WI38 (cell line): ENCODE measurements at regions not wholly inside any gene's neighbourhood (a gene's known extent, or its start where the extent isn't known, plus 50 kb on each side); places are given as distances from the start of the nearest gene placed in this dataset.
"Not testable (repeated sequence)": the region's sequence is repeated elsewhere in the genome, so short reads cannot be mapped to it uniquely, and the experiment has no call there.

Source experiments
- H3K4me3 ChIP-seq: 2 replicates; pipeline ENCODE4 v1.5.1; 2011; ENCODE audit warnings: low read depth, mild to moderate bottlenecking, control low read depth, low read length
- TF ChIP-seq, protein P1 (sequence below): IDR thresholded peaks from 2 replicates; pipeline ENCODE4 v1.5.1; 2012; ENCODE audit warnings: low read depth, mild to moderate bottlenecking, control low read depth, low read length

DNA sequence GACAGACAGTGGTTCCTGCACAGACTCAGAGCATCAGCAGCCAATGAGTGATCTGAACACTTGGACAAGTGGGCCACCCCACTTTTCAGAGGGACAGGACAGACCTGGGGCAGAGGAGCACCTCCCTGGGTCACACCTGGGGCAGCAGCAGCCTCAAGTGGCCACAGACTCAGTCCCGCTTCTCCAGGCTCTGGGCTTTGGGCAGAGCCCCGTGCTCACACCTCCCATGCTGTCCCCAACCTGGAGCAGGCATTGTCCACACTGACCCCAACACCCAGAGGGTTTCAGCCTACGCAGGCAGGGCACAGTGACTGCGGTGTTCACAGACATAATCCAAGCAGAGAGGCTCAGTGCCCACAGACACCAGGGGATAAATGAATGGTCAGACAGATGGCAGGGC is 135.5 kb upstream of the SFSWAP start:
- H3K4me3 ChIP-seq, result no peak overlapping the region
- TF ChIP-seq, protein P1, sequence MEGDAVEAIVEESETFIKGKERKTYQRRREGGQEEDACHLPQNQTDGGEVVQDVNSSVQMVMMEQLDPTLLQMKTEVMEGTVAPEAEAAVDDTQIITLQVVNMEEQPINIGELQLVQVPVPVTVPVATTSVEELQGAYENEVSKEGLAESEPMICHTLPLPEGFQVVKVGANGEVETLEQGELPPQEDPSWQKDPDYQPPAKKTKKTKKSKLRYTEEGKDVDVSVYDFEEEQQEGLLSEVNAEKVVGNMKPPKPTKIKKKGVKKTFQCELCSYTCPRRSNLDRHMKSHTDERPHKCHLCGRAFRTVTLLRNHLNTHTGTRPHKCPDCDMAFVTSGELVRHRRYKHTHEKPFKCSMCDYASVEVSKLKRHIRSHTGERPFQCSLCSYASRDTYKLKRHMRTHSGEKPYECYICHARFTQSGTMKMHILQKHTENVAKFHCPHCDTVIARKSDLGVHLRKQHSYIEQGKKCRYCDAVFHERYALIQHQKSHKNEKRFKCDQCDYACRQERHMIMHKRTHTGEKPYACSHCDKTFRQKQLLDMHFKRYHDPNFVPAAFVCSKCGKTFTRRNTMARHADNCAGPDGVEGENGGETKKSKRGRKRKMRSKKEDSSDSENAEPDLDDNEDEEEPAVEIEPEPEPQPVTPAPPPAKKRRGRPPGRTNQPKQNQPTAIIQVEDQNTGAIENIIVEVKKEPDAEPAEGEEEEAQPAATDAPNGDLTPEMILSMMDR, result no peak

DNA sequence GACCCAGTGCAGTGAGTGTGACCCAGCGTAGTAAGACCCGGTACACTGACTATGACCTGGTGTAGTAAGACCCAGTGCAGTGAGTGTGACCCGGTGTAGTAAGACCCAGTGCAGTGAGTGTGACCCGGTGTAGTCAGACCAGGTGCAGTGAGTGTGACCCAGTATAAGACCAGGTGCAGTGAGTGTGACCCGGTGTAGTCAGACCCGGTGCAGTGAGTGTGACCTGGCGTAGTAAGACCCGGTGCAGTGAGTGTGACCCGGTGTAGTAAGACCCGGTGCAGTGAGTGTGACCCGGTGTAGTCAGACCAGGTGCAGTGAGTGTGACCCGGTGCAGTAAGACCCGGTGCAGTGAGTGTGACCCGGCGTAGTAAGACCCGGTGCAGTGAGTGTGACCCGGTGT is 134.2 kb upstream of the SFSWAP start:
- H3K4me3 ChIP-seq, result not testable (repeated sequence)

DNA sequence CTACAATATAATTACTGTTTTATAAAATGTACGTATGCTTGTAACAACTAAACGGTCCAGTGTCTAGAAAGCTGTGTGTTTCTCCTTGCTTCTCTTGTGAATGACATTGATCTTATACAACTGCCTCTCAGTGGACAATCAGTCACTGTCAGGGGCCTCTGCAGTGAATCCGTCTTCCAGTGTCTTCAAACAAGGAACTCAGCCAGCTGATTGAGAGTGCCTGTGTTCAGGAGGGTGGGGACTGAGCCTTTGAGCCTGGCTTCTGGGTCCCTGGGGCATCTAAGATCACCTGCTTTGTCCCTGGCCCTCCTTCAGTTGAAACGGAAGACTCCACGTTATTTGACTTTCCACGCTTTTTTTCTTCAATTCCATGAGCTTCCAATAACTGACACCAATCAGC is 133.1 kb upstream of the SFSWAP start:
- H3K4me3 ChIP-seq, result no peak overlapping the region
- TF ChIP-seq, protein P1, result no peak

GRCh38 chr12:131578828-131579470 is 131.9 kb upstream of the SFSWAP start:
- no peak overlapping the region for H3K4me3 ChIP-seq
- TF ChIP-seq, protein P1, result no peak

DNA sequence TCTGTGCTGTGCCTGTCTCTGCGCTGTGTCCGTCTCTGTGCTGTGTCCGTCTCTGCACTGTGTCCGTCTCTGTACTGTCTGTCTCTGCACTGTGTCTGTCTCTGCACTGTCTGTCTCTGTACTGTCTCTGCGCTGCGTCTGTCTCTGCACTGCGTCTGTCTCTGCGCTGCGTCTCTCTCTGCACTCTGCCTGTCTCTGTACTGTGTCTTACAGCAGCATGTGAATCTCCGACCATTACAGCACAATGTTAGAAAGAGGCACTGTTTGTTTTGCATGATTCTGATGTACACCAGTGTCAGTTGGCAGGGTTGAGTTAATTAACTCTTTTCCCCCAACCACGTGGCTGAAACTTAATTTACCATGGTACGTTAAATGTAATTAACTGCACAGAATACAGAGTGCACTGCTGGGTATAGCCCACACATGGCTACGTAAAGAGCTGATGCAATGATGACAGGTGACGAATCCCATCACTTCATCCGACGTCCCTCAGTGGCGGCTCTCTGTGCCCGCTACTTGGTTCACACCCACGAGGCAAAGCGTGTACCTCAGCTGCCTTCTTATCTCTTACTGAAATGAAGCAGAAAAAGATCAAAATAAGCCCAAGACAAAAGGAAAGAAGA is 127.7 kb upstream of the SFSWAP start:
- no peak overlapping the region for H3K4me3 ChIP-seq
- TF ChIP-seq, protein P1, result no peak

DNA sequence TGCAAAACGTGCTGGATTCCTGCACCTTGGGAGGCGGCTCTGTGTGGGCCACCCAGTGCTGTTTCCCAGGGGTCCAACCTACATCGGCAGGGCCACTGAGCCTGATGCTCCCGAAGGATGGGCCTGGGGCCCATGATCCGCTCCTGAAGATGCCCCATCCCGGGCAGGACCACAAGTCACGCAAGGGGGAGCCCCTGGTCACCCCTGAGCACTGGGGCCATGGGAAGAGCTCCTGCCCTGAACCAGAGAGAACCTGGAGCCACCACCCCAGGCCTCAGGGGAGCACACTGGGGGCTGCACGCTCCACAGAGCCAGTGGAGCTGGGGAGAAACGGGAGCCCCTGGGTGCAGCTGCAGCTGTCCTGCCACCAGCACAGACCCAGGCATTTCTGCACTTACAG is 124.6 kb upstream of the SFSWAP start:
- TF ChIP-seq, protein P1, result no peak
- no peak overlapping the region for H3K4me3 ChIP-seq

DNA sequence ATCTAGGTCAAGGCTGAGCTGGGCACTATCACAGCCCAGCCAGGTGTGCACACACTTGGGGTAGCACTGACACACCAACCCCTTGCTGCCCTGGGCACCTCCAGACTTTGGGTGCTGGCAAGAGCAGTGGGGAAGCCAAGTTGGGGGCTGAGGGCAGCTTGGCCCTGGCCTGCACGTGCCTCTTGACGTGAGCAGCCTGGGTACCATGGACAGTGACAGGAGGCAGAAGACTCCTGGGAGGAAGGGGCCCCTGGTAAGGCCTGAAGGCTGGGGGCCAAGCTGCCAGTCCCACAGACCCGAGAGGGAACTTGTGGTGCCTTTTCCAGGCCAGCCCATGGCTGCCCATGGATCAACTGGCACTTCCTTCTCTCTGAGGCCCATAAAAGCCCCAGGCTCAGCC is 124.1 kb upstream of the SFSWAP start:
- TF ChIP-seq, protein P1, result no peak
- H3K4me3 ChIP-seq, result no peak overlapping the region

- TF ChIP-seq, protein P1, result no peak
Measured at GRCh38 chr12:131587565-131587964, 123.3 kb upstream of the SFSWAP start.

More at GRCh38 chr12:131587565-131587964, 123.3 kb upstream of the SFSWAP start:
- no peak overlapping the region for H3K4me3 ChIP-seq
